ENCODE measurements at regions not wholly inside any gene's neighbourhood (a gene's known extent, or its start where the extent isn't known, plus 50 kb on each side); places are given as distances from the start of the nearest gene placed in this dataset.

DNA sequence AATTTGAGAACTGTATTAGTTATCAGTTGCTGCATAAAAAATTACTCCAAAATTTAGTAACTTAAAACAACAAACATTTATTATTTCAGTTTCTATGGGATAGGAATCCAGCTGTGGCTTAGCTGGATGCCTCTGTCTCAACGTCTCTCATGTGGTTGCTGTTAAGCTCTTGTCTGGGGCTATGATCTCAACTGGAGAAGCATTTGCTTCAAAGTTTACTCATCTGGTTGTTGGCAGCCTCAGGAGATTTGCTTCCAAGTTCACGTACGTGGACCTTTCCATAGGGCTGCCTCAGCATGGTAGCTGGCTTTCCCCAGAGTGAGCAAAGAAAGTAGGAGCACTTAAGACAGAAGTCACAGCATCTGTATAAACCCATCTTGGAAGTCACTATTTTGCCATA, 144.9 kb upstream of the SESN3 start:
- Histone ChIP-seq H3K4me1 (peaks cover 18% of the 10 kb centered on the region), H3K36me3 (replicated peaks) (no peaks in the 10 kb centered on the region), H3K4me3 (no peak overlapping the region), H3K9me3 (no peaks in the 10 kb centered on the region), H3K27me3 (ENCODE audit: low read depth) (no peaks in the 10 kb centered on the region)
- no peak for DNase-seq (ENCODE audit: low spot score in 2 of 2)
- in situ Hi-C loops (cut with MboI; ENCODE audit: low sequenced_read_pairs): no loop called here

DNA sequence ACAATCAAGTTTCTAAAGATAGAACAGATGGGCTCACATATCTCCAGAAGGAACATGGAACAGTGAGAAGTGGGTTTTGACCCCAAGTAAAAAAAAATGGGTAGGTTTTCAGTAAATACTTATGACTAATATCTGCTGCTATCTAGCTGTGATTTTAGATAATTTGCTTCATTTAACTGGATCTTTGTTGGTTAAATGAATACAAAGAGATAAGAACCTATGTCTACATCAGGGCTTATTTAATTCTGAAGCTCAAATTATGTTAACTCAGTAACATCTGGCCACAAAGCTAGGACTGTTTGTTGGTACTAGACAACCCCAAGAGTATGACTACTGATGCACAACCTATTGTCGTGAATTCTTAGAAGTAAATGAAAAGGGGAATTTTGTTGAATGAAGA, 144.4 kb upstream of the SESN3 start:
- in situ Hi-C loops (cut with MboI; ENCODE audit: low sequenced_read_pairs): no loop called here
- no peaks in the 10 kb centered on the region for H3K9me3 ChIP-seq
- H3K4me1 ChIP-seq: peaks cover 19% of the 10 kb centered on the region
- no peaks in the 10 kb centered on the region for H3K27me3 ChIP-seq (ENCODE audit: low read depth)
- DNase-seq (ENCODE audit: low spot score in 2 of 2): no peak
- H3K36me3 ChIP-seq (replicated peaks): no peaks in the 10 kb centered on the region
- no peak overlapping the region for H3K4me3 ChIP-seq

DNA sequence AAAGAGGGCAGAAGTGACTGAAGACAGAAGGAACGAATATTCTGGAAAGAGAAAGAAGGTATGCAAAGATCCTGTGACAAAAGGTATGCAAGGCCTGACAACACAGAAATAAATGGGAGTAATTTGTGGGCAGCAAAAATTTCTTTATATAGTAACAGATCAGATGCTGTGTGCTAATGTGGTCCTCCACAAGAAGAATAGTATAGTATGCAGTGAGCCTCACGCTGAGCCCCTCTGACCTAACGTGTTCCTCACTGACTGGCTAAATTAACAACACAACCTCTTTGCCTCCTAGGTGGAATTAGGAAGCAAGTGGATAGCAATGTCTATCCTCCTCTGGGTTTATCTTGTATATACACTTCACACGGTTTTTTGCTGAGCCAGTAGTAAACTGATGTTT, 143.1 kb upstream of the SESN3 start:
- DNase-seq (ENCODE audit: low spot score in 2 of 2): no peak
- no peak overlapping the region for H3K4me3 ChIP-seq

DNA sequence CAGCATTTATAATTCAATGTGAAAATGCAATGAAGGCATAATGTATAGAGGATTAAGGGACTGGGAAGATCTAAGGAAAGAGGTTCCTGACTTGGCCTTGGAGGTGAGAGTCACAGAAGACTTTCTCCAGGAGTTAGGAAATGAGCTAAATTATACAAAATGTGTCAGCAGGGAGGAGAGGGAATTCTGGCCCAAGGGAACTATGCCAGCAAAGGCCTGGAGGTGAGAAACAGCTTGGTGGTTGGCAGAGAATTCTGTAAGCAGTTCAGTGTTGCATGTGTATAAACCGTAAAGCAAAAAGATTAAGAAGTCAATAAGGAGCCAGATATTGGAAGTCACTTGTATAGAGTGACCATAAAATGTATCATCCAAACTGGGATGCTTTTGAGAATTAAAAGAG, 142.2 kb upstream of the SESN3 start:
- no peak for DNase-seq (ENCODE audit: low spot score in 2 of 2)
- in situ Hi-C loops (cut with MboI; ENCODE audit: low sequenced_read_pairs): no loop called here

More for the DNA sequence above, 143.1 kb upstream of the SESN3 start:
- no peaks in the 10 kb centered on the region for H3K9me3 ChIP-seq
- peaks cover 19% of the 10 kb centered on the region for H3K4me1 ChIP-seq
- no peaks in the 10 kb centered on the region for H3K27me3 ChIP-seq (ENCODE audit: low read depth)
- H3K36me3 ChIP-seq (replicated peaks): no peaks in the 10 kb centered on the region
- in situ Hi-C loops (cut with MboI; ENCODE audit: low sequenced_read_pairs): no loop called here

DNA sequence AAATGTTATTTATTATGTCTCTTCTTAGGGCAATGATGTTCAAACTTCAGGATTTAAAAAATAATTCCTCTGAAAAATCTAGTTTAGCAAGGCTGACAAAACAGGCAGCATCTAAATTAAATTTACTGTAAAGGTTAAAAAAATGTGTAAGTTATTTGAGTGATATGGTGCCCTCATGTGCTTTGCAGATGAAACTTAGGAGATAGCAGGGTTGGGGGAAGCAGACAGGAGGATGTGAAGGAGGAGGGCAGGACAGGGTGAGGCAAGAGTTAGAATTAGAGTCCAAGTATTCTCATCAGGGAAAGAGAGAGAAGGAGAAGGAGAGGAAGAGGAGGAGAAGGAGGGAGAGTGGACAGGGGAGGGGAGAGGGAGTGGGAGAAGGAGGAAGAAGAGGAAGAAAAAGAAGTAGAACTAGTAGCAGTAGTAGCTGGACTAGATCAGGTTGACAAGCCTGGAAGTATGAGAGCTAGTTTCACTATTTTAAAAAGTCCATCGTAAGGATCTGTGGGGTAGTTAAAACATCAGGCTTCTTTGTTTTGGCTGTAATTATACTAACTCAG, 141.2 kb upstream of the SESN3 start:
- H3K9me3 ChIP-seq: no peaks in the 10 kb centered on the region
- no peak for DNase-seq (ENCODE audit: low spot score in 2 of 2)
- no peaks in the 10 kb centered on the region for H3K27me3 ChIP-seq (ENCODE audit: low read depth)
- H3K4me3 ChIP-seq: no peak overlapping the region
- in situ Hi-C loops (cut with MboI; ENCODE audit: low sequenced_read_pairs): no loop called here
- H3K36me3 ChIP-seq (replicated peaks): no peaks in the 10 kb centered on the region
- H3K4me1 ChIP-seq: peaks cover 19% of the 10 kb centered on the region

More for the DNA sequence above, 142.2 kb upstream of the SESN3 start:
- no peak overlapping the region for H3K4me3 ChIP-seq
- peaks cover 19% of the 10 kb centered on the region for H3K4me1 ChIP-seq
- H3K27me3 ChIP-seq (ENCODE audit: low read depth): no peaks in the 10 kb centered on the region
- H3K9me3 ChIP-seq: no peaks in the 10 kb centered on the region
- no peaks in the 10 kb centered on the region for H3K36me3 ChIP-seq (replicated peaks)

DNA sequence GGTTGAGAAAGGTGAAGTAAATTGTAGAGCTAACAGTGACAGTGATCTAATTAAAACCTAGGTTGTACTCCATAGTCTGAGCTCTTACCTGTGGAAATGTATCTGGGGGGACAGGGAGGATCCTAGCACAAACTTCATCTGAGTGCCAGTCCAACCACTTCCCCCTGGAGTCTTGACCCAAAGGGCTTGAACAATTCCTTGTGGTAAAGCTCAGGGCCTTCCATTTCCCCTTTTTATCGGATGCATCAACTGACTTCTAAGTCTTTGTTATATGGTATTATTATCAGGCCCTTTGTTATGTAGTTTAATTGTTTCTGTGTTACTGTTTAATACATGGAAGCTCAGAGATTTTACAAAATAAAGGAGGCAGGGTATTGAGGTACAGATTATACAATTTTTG, 140.2 kb upstream of the SESN3 start:
- DNase-seq (ENCODE audit: low spot score in 2 of 2): peak; percentile 34 to 71
- Histone ChIP-seq H3K4me3 (no peak overlapping the region), H3K27me3 (ENCODE audit: low read depth) (no peaks in the 10 kb centered on the region), H3K4me1 (peaks cover 15% of the 10 kb centered on the region), H3K9me3 (no peaks in the 10 kb centered on the region), H3K36me3 (replicated peaks) (no peaks in the 10 kb centered on the region)
- in situ Hi-C loops (cut with MboI; ENCODE audit: low sequenced_read_pairs): no loop called here

DNA sequence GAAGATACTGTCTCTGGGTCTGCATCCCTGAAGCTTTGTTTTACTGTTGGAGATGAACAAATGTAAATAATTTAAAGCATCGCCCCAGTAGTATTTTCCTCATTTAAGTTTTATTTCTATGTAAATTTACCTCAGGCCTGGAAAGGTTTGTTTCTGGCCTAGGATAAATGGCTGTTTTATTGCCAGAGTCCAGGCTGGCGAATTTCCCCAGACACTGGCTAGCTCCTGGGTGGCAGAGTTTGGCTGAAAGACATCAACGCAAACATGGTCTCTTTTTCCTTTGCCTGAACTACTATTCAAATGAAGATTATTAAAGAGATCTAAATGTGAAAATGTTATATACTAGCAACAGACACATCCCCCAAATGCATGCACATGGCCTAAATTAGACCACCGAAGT, 136.7 kb upstream of the SESN3 start:
- no peak overlapping the region for H3K4me3 ChIP-seq
- H3K27me3 ChIP-seq (ENCODE audit: low read depth): no peaks in the 10 kb centered on the region
- DNase-seq (ENCODE audit: low spot score in 2 of 2): no peak
- H3K36me3 ChIP-seq (replicated peaks): no peaks in the 10 kb centered on the region
- peaks cover 13% of the 10 kb centered on the region for H3K4me1 ChIP-seq
- in situ Hi-C loops (cut with MboI; ENCODE audit: low sequenced_read_pairs): no loop called here
- H3K9me3 ChIP-seq: no peaks in the 10 kb centered on the region

DNA sequence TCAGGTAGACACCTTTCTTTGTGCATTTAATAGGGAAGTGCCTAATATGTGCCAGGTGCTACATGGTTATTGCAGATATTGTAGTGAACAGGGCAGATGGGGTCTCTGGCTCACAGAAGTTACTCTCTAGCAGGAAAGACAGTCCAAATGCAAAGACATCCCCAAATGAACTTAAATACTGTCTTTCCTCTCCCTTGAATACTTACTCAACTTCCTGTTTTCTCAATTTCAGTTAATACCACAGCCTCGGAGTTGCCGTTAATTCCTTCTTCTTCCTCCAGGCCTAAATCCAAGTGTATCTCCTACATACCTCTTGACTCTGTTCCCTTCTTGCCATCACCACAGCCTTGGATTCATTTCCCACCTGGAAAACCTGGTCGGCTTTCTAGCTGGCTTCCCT, 134.3 kb upstream of the SESN3 start:
- H3K36me3 ChIP-seq (replicated peaks): no peaks in the 10 kb centered on the region
- no peaks in the 10 kb centered on the region for H3K4me1 ChIP-seq
- H3K4me3 ChIP-seq: no peak overlapping the region
- no peaks in the 10 kb centered on the region for H3K27me3 ChIP-seq (ENCODE audit: low read depth)
- no peak for DNase-seq (ENCODE audit: low spot score in 2 of 2)
- in situ Hi-C loops (cut with MboI; ENCODE audit: low sequenced_read_pairs): no loop called here
- H3K9me3 ChIP-seq: no peaks in the 10 kb centered on the region

DNA sequence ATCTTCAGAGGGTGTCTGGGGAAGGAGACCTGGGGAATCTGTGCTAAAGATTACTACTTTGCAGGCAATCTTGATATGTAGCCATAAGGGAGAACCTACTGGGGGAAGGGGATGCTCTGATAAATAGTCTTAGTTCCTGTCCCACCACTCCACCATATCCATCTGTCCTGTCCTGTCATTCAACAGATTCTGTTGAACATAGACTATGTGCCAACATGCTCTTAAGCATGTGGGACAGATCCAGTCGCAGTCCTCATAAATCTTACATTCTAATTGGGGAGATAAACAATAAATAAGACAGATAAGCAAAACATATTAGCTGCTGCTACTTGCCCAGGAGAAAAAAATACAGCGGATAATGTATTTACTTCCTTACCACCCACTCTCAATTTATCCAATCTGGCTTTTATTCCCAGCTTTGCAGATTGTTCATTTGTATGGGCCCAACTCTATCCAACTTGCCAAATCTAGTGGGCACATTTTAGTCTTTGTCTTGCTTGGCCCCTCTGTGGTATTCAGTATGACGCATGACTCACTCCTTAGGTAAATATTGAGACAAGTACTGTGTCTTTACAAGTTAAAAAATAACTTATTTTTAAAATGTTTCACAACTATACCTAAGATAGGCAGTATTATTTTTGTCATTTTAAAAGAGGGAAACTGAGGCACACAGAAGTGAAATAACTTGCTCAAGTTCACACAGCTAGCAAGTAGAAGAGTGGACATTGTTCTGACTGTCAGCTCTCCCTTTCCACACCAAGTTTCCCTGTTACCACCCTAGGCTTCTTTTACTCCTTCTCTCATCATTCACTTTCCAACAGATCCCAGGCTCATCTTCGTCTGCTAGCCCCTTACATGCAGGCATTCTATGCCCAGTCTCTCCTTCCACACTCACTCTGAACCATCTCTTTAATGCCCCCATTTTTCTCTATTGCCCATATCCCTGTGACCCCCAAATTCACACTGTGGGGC, 133.6 kb upstream of the SESN3 start:
- in situ Hi-C loops (cut with MboI; ENCODE audit: low sequenced_read_pairs): no loop called here
- no peak overlapping the region for H3K4me3 ChIP-seq
- H3K36me3 ChIP-seq (replicated peaks): no peaks in the 10 kb centered on the region
- no peaks in the 10 kb centered on the region for H3K9me3 ChIP-seq
- no peaks in the 10 kb centered on the region for H3K4me1 ChIP-seq
- H3K27me3 ChIP-seq (ENCODE audit: low read depth): no peaks in the 10 kb centered on the region
- no peak for DNase-seq (ENCODE audit: low spot score in 2 of 2)

DNA sequence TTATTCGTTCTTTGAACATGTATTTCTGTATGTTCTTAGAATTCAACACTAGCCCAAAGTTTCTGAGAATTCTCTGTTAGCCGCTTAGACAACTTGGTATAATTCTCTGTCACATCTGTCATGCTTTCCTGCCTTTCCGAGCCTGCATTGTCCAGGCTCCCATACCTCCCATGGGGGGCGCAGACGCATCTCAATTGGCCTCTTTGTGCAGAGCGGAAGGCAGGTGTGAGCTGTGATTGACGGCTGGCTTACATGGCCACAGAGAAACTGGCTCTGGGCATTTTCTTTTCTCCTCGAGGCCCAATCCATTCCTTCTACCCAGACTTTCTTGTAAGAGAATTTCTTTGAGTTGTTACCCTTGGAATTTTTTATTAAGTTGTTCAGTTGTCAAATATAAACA, 132.7 kb upstream of the SESN3 start:
- no peak overlapping the region for H3K4me3 ChIP-seq
- no peaks in the 10 kb centered on the region for H3K36me3 ChIP-seq (replicated peaks)
- H3K4me1 ChIP-seq: no peaks in the 10 kb centered on the region
- DNase-seq (ENCODE audit: low spot score in 2 of 2): peak in 1 of 2 experiments; percentile 45
- H3K27me3 ChIP-seq (ENCODE audit: low read depth): no peaks in the 10 kb centered on the region
- in situ Hi-C loops (cut with MboI; ENCODE audit: low sequenced_read_pairs): no loop called here
- H3K9me3 ChIP-seq: no peaks in the 10 kb centered on the region

DNA sequence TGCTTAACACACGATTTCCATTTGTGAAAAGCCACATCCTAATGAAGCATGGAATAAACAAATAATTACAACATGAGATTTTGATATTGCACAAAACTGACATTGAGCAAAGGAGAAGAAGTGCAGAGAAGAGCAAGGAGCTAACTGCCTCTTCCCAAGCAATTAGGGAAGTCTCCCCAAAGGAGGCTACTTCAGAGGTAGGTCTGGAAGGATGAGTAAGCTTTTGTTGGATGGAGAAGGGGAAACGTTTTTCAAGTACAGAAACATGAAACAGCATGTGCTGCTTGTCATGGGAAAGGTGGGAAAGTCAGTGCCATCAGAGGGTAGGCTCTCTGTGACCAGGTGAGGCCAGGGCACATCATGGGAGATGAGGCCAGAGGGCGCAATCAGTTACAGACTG, 132.2 kb upstream of the SESN3 start:
- Histone ChIP-seq H3K4me3 (no peak overlapping the region), H3K36me3 (replicated peaks) (no peaks in the 10 kb centered on the region), H3K9me3 (no peaks in the 10 kb centered on the region), H3K4me1 (no peaks in the 10 kb centered on the region), H3K27me3 (ENCODE audit: low read depth) (no peaks in the 10 kb centered on the region)
- in situ Hi-C loops (cut with MboI; ENCODE audit: low sequenced_read_pairs): no loop called here
- no peak for DNase-seq (ENCODE audit: low spot score in 2 of 2)

DNA sequence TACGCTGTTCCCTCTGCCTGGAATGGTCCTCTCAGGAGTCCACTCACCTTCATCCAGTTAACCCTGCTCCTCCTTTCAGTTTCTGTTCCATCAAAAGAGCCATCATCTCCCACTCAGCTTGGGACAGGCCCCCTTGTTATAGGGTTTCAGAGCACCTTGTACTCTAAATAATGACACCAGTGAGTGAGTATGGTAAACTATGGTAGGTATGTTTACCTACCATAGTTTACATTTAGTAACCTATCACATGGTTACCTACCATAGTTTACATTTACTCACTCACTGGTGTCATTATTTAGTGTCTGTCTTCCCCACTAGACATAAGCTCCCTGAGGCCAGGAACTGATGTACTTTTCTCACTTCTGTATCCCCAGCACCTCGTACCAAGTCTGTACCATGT, 130.2 kb upstream of the SESN3 start:
- in situ Hi-C loops (cut with MboI; ENCODE audit: low sequenced_read_pairs): no loop called here
- no peak for DNase-seq (ENCODE audit: low spot score in 2 of 2)
- H3K4me3 ChIP-seq: no peak overlapping the region
- H3K4me1 ChIP-seq: no peaks in the 10 kb centered on the region
- no peaks in the 10 kb centered on the region for H3K9me3 ChIP-seq
- H3K36me3 ChIP-seq (replicated peaks): no peaks in the 10 kb centered on the region
- H3K27me3 ChIP-seq (ENCODE audit: low read depth): no peaks in the 10 kb centered on the region

DNA sequence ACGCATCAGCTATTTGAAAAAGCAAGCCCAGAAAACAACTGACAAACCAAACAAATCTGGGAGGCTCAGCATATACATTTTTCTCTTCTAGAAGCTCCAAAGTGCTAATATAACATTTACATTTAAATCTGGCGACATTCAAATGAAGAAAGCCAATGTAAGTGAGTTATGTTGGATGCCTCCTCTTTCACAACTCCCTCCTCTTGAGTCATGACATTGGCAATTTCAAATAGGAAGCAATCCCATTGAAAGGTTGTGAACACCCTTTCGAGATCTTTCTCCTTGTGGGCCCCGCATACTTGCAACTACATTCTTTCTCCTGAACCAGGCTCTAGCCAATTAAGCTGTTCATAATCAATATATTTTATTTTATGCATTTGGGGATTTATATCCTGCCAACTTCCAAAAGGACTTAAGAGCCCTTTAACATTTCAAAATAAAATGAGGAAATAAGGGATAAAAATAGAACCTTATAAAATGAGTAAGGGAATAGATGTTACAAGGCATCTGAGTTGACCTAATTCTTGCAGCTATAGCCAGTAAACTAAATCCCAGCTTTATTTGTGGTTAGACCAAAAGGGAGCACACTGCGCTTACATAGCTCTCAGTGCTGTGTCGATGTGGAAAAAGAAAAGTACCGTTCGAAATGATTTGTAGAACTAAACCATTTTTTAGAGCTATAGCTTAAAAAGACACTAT, 129.5 kb upstream of the SESN3 start:
- no peaks in the 10 kb centered on the region for H3K4me1 ChIP-seq
- in situ Hi-C loops (cut with MboI; ENCODE audit: low sequenced_read_pairs): no loop called here
- no peaks in the 10 kb centered on the region for H3K9me3 ChIP-seq
- no peaks in the 10 kb centered on the region for H3K27me3 ChIP-seq (ENCODE audit: low read depth)
- H3K36me3 ChIP-seq (replicated peaks): no peaks in the 10 kb centered on the region
- H3K4me3 ChIP-seq: no peak overlapping the region
- no peak for DNase-seq (ENCODE audit: low spot score in 2 of 2)

DNA sequence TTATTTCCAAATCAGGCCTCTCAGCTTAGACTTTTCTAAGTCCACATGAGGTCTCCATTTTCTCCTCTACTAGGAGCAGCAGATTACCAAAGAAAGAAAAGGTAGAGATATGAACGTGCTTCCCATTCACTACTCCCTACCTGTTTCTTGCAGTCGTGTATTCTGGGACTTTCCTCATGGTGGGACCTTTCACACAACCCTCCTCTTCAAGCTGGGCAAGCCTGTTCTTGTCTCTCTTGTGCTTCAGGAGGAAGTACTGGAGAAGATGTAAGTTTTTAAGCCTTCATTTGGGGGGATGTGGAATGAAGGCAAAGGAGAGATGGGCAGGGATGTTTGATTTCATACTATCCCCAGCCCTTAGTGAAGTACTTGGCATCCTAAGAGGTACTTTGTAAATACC, 128.8 kb upstream of the SESN3 start:
- no peaks in the 10 kb centered on the region for H3K4me1 ChIP-seq
- H3K4me3 ChIP-seq: no peak overlapping the region
- DNase-seq (ENCODE audit: low spot score in 2 of 2): no peak
- H3K27me3 ChIP-seq (ENCODE audit: low read depth): no peaks in the 10 kb centered on the region
- no peaks in the 10 kb centered on the region for H3K9me3 ChIP-seq
- in situ Hi-C loops (cut with MboI; ENCODE audit: low sequenced_read_pairs): no loop called here
- H3K36me3 ChIP-seq (replicated peaks): no peaks in the 10 kb centered on the region

Data from HAP-1 (cell line).